IPS-15b (cell line): ENCODE measurements at regions not wholly inside any gene's neighbourhood (a gene's known extent, or its start where the extent isn't known, plus 50 kb on each side); places are given as distances from the start of the nearest gene placed in this dataset.
"Not testable (repeated sequence)": the region's sequence is repeated elsewhere in the genome, so short reads cannot be mapped to it uniquely, and the experiment has no call there.

Source experiments
- H3K27me3 ChIP-seq: one replicate; pipeline ENCODE4 v1.6.1; 2013; ENCODE audit warnings: low read length; ENCODE audit not compliant: control insufficient read depth, insufficient read depth
- H3K36me3 ChIP-seq: one replicate; pipeline ENCODE4 v1.6.1; 2013; ENCODE audit warnings: low read length; ENCODE audit not compliant: control insufficient read depth, insufficient read depth
- H3K4me1 ChIP-seq: one replicate; pipeline ENCODE4 v1.6.1; 2013; ENCODE audit warnings: mild to moderate bottlenecking, low read length; ENCODE audit not compliant: control insufficient read depth, insufficient read depth
- H3K4me3 ChIP-seq: one replicate; pipeline ENCODE4 v1.5.1; 2013; ENCODE audit warnings: low read depth, low read length
- H3K9ac ChIP-seq: one replicate; pipeline ENCODE4 v1.6.1; 2013; ENCODE audit warnings: low read depth, mild to moderate bottlenecking, low read length
- H3K9me3 ChIP-seq: one replicate; pipeline ENCODE4 v1.6.1; 2013; ENCODE audit warnings: mild to moderate bottlenecking, low read length; ENCODE audit not compliant: control insufficient read depth, insufficient read depth

DNA sequence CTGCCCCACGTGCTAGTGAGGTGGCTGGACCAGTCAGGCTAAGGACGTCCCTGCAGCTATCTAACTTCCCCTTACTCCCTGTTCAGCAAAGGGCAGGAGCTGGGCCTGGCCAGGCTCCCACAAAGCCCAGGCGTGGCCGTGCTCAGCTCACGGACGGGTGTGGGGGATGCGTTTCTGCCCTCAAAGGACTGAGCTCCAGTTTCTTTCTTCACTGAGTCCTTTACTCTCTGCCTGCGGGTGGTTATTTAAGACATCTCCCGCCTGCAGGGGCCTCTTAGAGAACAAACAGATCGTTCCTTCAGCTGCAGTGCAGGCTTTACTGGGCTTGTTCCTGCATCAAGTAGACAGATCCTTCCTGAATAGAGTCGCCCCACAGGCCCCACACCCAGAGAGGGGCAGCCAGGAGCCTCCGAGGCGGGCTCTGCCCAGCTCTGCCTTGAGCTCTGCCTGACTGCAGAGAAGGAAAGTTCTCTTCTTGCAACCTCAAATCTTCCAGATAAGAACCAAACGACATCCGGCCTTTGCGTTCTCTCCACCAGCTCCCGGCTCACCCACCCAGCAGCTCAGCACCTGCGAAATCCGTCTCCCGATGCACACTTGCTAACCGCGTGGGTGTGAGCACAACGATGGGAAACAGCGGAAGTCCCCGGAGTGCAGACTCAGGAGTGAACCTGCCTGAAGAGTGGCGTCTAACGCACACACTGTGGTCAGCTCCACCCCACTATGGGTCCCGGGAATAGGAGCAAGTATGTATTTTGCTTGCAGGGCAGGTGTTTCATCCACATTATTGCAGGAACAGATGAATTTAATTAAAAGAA is 460.0 kb downstream of the PREX1 start:
- H3K9me3 ChIP-seq, H3K36me3 ChIP-seq, H3K4me3 ChIP-seq, H3K9ac ChIP-seq, H3K4me1 ChIP-seq, H3K27me3 ChIP-seq: not testable (repeated sequence)

DNA sequence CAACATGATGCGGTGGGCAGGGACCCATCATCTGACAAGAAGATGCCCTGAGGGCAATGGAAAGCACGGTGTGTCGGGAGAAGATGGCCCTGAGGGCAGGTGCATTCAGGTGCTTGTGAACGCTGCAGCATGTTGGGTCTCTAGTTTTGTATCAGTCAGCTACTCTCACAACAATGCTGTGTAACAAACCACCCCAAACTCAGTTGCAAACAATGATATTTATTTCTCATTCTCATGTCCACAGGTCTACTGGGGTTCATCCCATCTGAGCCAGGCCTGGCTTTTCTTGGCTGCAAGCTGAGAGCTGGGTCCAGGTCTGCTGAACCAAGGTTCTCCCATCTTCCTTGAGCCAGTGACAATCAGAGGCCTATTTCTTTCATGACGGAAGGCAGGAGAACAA is 461.6 kb downstream of the PREX1 start:
- H3K36me3 ChIP-seq: no peaks in the 10 kb centered on the region
- no peak overlapping the region for H3K4me3 ChIP-seq
- H3K4me1 ChIP-seq: peaks cover 3% of the 10 kb centered on the region

DNA sequence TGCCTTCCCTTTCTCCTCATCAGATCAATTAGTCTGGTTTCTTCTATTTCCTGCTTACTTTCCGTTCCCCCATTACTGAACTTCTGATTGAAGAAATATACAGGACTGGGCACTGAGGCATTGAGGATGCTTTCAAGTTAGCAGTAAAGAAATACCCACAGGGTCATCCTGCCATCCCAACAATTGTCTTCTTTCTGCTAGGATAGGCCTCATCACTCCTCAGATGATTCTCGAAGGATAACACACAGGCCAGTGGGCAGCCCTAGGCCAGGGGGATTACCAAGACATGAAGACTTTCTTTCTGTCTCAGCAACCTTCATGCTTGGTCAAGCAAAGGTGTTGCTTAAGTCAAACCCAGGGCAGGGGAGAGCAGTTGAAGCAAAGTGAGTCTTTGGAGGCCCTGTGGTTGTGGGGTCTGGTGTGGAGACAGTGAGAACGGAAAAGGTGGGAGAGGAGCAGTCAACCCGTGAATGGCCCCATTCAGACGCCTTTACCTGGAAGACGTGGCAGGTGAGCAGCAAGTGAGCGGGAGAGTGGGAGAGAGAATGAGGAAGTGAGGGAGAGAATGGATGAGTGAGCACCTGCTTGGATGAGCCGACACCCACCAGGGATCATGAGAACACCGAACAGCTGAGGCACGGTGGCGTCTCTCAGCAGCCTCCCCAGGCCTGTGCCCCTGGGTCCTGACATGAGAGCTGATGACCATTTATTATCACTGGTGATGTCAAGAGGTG is 462.9 kb downstream of the PREX1 start:
- H3K27me3 ChIP-seq: peaks cover 2% of the 10 kb centered on the region
- H3K9ac ChIP-seq: no peak overlapping the region
- peaks cover 3% of the 10 kb centered on the region for H3K9me3 ChIP-seq
- H3K36me3 ChIP-seq: no peaks in the 10 kb centered on the region
- no peak overlapping the region for H3K4me3 ChIP-seq
- no peaks in the 10 kb centered on the region for H3K4me1 ChIP-seq

More for the DNA sequence above, 461.6 kb downstream of the PREX1 start:
- Histone ChIP-seq H3K9me3 (peaks cover 3% of the 10 kb centered on the region), H3K9ac (no peak overlapping the region), H3K27me3 (peaks cover 2% of the 10 kb centered on the region)

DNA sequence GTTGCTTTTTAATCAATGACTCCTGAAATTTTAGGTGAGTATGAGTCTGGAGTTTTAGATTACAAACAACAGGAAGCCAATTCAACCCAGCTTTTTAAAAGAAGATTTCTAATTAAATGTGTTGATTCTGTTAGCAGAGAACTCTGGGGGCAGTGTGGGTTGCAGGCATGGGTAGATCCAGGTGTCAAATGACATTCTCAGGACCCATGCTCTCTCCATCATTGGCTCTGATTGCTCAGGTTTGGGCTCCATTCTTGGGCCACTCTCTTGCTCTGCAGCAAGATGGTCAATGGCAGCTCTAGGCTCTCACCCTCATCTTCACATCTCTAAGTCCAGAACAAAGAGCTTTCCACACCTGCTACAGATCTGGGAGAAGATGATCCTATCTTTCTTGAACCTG is 463.7 kb downstream of the PREX1 start:
- H3K9me3 ChIP-seq: peaks cover 3% of the 10 kb centered on the region
- peaks cover 2% of the 10 kb centered on the region for H3K27me3 ChIP-seq
- H3K36me3 ChIP-seq: no peaks in the 10 kb centered on the region
- no peaks in the 10 kb centered on the region for H3K4me1 ChIP-seq
- no peak overlapping the region for H3K4me3 ChIP-seq
- no peak overlapping the region for H3K9ac ChIP-seq

DNA sequence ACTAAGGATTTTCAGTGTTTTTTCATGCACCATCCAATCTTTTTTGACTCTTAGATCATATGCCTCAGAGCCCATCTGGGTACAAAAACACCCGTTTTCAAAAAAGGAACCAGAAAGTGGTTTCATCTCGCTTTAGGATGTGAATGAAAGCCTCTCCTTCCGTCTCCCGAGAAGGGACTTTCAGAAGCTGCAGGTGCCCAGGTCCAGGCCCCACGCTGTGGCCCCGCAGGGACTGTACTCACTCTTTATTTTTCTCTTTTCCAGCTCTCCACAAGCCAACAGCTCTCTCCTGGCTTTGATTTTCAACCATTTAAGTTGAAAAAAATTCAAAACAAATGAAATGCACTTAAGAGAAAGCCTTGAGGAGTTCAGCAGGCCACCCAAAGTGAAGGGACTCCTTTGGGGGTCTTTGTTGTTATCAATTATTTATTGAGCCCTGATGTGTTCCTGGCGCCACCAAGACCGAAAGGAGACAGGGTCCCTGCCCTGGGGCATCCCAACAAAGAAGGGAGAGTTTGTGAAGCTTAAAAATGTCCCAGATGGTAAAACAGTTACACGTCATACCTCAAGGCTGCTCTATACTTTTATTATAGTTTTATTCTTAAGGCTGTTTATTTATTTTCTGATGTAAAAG is 467.3 kb downstream of the PREX1 start:
- Histone ChIP-seq H3K27me3 (no peaks in the 10 kb centered on the region), H3K9ac (no peak overlapping the region), H3K4me3 (no peak overlapping the region), H3K4me1 (no peaks in the 10 kb centered on the region), H3K36me3 (no peaks in the 10 kb centered on the region), H3K9me3 (no peaks in the 10 kb centered on the region)

DNA sequence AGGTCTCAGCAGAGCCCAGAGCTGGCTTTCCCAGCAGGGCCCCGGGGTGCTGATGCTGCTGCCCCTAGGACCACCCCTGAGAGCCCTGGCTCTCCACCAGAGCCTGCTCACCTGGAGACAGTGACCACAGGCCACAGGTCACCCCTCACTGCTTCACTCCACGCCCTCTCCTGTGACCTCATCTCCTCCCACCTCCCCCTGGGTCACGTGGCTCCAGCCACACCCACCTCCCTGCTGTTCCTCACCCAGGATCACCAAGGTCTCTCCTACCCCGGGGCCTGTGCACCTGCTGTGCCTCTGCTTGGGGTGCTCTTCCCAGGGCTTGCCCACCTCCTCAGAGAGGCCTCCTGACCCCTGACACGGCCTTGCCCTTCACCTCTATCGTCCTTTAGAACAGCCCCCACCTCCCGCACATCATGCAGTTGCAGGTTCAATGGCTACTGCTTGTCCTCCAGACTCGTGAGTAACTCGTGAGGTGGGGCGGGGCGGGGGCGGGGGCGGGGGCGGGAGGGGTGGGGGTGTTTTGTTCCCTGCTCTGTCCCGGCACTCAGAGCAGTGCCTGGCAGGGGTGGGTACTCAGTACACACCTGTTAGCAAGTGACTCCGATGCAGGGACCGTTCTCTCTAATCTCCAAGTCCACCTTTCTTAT is 468.0 kb downstream of the PREX1 start:
- Histone ChIP-seq H3K36me3 (no peaks in the 10 kb centered on the region), H3K4me3 (no peak overlapping the region), H3K9ac (no peak overlapping the region), H3K4me1 (no peaks in the 10 kb centered on the region), H3K27me3 (no peaks in the 10 kb centered on the region), H3K9me3 (no peaks in the 10 kb centered on the region)

DNA sequence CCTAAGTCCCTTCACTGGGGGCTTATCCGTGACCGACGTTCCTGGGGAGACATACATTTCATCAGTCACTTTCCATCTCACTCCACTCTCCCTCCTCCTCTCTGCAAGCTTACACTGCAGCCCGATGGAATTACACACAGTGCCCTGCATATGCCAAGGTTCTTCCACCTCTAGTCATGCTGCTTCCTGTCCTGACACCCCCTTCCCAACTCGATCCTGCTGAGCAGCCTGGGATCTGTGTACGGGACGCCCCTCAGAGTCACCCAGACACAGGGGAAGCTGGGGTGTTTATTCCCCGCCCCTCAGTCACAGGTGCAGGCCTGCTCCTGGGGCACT is 468.8 kb downstream of the PREX1 start:
- not testable (repeated sequence) for H3K9me3 ChIP-seq, H3K27me3 ChIP-seq, H3K4me3 ChIP-seq, H3K36me3 ChIP-seq, H3K9ac ChIP-seq, H3K4me1 ChIP-seq

DNA sequence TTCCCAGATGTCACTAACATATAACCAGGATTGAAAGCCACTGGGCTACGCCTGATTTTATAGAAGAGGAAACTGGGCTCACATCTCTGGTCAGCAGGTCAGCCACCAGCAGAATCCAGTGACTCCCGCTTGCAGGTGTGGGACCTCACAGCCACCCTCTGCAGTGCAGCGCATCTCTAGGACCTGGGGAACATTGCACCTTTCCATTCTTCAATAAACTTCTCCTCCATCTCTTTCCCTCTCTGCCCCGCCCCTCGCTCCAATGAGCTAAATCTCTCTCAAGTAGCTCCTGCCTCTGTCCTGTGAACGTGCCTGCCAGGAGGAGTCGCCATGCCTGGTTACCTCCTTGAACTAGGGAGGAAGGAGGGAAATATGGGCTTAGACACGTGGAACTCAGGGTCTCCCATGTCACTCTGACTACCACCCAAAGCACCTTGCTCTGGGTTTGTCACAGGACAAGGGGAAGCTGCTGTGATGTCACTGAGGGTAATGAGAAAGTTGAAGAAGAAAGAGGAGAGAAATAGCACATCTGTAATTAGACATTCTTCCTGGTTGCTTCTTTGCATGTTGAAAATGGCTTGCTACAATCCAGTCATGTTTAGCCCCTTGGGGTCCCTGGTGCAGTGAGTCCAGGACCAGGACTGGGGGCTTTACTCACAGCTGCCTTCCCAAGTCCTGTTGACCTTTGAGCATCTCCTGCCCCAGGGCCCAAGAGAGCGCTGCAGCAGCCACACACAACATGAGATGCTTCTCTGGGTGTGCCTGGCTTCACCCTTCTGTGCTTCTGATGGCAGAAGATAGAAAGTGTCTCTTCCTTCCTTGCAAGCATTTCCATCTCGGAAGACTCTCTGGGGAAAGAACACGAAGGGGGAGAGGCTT is 469.4 kb downstream of the PREX1 start:
- Histone ChIP-seq H3K4me3 (no peak overlapping the region), H3K9me3 (no peaks in the 10 kb centered on the region), H3K36me3 (no peaks in the 10 kb centered on the region), H3K4me1 (no peaks in the 10 kb centered on the region), H3K27me3 (no peaks in the 10 kb centered on the region), H3K9ac (no peak overlapping the region)

DNA sequence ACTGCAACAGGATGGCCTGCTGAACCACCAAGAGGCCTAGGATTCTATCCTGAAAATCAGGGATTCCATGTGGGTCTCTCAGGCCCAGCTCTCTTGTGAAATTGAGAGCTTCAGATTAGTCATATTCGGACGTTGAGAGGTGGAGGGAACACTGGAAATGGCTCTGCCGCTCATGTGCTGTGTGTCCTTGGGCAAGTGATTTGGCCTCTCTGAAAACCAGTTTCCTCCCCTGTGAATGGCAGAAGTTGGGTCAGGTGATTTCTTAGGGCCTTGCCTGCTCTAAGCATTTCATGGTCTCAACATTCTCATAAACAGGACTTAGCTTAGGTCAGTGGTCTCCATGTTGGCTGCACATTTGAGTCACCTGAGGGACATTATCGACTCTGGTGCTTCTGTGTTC is 470.1 kb downstream of the PREX1 start:
- Histone ChIP-seq H3K9me3 (no peaks in the 10 kb centered on the region), H3K9ac (no peak overlapping the region), H3K27me3 (no peaks in the 10 kb centered on the region), H3K4me3 (no peak overlapping the region), H3K36me3 (no peaks in the 10 kb centered on the region), H3K4me1 (no peaks in the 10 kb centered on the region)

DNA sequence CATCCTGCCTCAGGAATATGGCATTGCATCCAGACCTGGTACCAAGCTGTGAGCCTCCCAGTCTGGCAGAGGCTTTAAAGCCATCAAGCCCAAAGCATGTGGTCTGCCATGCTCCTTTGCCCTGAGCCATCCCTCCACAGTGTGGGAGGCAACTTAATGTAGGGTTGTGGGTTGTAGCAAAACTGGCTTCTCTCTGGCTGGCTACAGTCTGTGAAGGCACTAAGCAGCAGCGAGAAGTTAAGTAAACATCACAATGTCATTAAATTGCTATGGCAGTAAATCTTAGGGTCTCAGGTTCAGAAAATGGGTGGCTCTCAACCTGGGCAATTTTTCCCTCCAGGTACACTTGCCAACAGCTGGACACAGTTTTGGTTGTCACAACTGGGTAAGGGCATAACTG is 472.9 kb downstream of the PREX1 start:
- Histone ChIP-seq H3K4me3 (no peak overlapping the region), H3K36me3 (no peaks in the 10 kb centered on the region), H3K27me3 (no peaks in the 10 kb centered on the region), H3K9me3 (no peaks in the 10 kb centered on the region), H3K9ac (no peak overlapping the region), H3K4me1 (no peaks in the 10 kb centered on the region)

DNA sequence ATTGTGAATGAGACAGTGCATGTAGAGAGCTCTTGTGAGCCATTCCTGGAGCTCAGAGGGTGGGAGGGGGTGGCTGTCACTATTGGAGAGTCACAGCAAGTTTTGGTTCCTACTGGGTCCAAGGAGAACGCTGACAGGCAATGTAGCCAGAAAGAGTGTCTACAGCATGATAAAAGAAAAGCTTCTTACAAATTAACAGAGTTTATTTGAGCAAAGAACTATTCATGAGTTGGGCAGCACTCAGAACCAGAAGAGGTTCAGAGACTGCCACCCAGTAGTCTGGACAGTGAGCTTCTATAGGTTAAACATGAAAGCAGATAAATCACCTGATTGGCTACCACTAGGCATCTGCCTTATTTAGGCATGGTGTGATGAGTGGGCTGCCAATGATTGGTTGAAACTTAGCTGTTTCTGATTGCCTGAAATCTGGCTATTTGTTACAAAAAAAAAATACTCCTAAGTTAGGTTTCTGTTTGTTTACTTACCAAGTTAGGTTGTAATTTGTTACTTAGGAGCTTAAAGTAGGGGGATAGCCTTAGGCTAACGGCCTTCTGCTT is 473.4 kb downstream of the PREX1 start:
- H3K9ac ChIP-seq: no peak overlapping the region
- H3K4me1 ChIP-seq: no peaks in the 10 kb centered on the region
- H3K27me3 ChIP-seq: no peaks in the 10 kb centered on the region
- H3K9me3 ChIP-seq: no peaks in the 10 kb centered on the region
- no peak overlapping the region for H3K4me3 ChIP-seq
- no peaks in the 10 kb centered on the region for H3K36me3 ChIP-seq
